ENCODE measurements at regions not wholly inside any gene's neighbourhood (a gene's known extent, or its start where the extent isn't known, plus 50 kb on each side); places are given as distances from the start of the nearest gene placed in this dataset.

DNA sequence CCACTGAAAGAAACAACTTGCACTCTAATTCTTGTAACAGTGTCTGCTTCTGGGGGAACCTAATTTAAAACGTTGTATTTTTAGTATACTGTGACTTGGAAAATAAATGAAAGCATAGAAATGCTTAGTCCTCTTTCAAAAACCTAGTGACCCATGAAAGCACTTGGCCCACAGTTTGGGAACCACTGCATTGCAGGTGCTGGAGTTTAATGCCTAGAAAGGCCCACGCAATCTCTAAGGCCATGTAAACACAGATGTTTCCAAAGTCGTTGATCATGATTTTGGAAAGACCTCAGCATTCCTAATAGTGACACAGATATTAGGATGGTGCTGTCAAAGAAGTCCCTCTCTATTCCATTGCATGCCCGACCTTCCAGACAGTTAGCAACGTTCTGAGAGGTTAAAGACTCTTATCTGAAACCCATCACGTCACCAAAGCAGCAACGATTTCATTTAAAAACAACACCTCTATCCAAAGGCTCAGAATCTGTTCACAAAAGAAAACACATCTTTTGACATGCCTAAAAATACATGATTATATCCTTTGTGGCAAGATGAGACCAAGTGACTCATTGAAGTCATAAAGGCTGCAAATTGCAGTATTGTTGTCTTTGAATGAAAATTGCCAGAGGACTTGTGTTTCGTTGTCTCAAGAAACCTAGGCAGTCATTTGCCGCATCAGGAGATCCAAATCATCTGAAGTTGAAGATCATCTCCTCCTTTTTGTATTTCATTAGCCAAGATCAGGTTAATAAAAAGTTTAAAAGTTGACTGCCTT, 328.0 kb upstream of the ZNF507 start:
- H3K27ac ChIP-seq = no peak overlapping the region
- TF ChIP-seq ZFX (IDR thresholded peaks at IDR 0.05) = no peak
- TF ChIP-seq, protein P1, sequence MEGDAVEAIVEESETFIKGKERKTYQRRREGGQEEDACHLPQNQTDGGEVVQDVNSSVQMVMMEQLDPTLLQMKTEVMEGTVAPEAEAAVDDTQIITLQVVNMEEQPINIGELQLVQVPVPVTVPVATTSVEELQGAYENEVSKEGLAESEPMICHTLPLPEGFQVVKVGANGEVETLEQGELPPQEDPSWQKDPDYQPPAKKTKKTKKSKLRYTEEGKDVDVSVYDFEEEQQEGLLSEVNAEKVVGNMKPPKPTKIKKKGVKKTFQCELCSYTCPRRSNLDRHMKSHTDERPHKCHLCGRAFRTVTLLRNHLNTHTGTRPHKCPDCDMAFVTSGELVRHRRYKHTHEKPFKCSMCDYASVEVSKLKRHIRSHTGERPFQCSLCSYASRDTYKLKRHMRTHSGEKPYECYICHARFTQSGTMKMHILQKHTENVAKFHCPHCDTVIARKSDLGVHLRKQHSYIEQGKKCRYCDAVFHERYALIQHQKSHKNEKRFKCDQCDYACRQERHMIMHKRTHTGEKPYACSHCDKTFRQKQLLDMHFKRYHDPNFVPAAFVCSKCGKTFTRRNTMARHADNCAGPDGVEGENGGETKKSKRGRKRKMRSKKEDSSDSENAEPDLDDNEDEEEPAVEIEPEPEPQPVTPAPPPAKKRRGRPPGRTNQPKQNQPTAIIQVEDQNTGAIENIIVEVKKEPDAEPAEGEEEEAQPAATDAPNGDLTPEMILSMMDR (conservative IDR thresholded peaks at IDR 0.05) = no peak

DNA sequence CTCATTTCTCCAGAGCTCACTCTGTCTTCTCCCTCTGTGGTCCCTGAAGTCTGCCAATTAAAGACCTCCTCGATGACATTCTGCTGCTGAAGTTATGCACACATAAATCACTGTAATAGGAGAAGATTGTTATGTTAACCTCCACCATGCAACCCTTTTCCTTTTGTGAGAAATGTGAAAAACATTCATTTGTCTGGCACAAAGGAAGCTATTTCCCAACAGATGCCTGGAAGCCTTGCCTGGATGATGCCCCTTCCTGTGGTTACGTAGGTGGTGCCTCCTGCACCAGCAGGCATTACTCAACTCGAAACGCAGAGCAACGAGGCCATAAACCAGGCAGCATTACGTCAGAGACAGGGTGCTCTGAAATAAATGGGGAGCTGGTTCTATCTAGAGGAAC, 327.4 kb upstream of the ZNF507 start:
- no peak for TF ChIP-seq ZFX (IDR thresholded peaks at IDR 0.05)
- TF ChIP-seq, protein P1 (conservative IDR thresholded peaks at IDR 0.05) = no peak
- no peak overlapping the region for H3K27ac ChIP-seq

DNA sequence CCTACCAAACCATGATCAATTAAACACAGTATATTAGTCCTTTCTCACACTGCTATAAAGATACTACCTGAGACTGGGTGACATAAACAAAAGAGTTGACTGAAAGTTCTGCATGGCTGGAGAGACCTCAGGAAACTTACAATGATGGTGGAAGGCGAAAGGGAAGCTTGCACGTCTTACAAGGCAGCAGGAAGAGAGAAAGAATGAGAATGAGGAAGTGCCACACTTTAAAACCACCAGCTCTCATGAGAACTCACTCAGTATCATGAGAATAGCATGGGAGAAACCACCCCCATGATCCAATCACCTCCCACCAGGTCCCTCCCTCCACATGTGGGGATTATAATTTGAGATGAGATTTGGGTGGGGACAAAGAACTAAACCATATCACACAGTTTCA, 324.9 kb upstream of the ZNF507 start:
- no peak overlapping the region for H3K27ac ChIP-seq
- TF ChIP-seq, protein P1 (conservative IDR thresholded peaks at IDR 0.05) = no peak
- no peak for TF ChIP-seq ZFX (IDR thresholded peaks at IDR 0.05)

DNA sequence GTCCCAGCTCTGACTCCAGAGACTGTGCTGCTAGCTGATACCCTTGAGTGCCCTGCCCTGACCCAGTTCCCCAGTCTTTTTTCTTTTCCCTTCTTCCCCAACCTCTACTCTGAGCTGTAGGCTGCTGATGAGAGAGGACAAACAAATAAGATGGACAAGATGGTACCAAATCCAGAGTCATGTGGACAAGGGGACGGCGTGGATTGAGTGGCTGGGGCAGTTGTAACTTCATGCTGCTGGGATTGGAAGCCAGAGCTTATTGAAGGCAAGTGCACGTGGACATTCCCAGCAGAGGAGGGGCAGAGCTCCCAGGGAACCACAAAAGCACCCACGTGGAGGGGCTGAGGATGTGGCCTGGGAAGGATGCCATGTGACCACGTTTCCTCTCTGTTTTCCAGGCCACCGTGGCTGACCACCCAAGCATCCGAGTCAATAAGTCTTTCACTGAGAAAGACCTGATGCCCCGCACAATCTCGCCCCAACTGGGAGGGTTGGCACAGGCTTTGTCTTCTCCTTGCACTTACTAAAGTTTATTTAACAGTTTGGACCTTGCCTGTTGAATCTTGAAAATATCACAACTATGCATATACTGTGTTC, 323.3 kb upstream of the ZNF507 start:
- TF ChIP-seq ZFX (IDR thresholded peaks at IDR 0.05) = no peak
- TF ChIP-seq, protein P1 (conservative IDR thresholded peaks at IDR 0.05) = no peak
- H3K27ac ChIP-seq = no peak overlapping the region

DNA sequence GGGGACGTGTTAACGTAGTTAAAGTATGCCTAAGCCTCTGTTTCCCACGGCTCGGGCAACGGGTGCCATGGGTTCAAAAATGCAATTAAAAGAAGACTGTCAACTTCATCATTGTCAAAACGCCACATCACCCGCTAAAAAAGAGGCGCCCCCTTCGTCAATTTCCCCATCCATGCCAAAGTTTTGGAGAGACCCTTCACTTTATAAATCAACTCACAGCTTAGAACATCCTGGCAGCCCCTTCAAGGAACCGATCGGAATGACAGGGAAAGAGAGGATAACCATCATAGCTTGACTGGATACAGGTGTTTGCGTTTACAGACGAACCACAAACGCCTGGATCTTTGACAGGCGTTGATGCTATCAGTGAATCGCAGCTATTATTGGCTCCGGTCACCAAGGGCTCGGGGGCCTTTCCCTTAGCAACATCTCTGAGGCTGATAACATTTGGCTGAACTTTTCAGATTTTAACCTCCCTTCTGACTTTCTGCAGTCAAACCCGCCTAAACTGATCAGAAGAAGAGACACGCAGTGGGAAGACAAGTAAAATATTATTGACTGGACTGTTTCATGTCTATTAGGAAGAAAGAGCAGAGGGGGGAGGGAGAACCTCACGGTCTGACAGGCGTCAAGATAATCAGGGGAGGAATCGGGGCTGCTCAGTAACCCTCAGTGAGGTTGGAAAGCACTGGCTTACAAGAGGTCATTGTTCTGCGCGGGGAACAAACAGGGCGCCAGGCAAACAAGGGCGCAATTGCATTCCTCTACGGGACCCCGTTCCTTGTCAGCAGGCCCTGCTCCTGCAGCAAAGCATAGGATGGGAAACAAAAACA, 322.5 kb upstream of the ZNF507 start:
- no peak for TF ChIP-seq ZFX (IDR thresholded peaks at IDR 0.05)
- TF ChIP-seq, protein P1 (conservative IDR thresholded peaks at IDR 0.05) = no peak

DNA sequence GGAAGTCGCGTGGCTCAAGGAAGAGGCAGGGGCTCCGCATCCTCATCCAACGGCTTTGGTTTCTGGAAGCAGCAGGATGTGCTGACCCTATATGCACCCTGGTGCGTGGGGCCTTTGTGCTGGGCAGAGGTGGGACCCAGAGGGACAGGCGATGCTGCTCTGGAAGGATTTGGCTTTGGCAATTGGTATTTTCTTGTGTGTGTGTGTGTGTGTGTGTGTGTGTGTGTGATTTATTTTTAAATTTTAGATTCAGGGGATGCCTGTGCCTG, 321.9 kb upstream of the ZNF507 start:
- no peak for TF ChIP-seq ZFX (IDR thresholded peaks at IDR 0.05)
- TF ChIP-seq, protein P1 (conservative IDR thresholded peaks at IDR 0.05) = no peak

More for the DNA sequence above, 322.5 kb upstream of the ZNF507 start:
- H3K27ac ChIP-seq = no peak overlapping the region

DNA sequence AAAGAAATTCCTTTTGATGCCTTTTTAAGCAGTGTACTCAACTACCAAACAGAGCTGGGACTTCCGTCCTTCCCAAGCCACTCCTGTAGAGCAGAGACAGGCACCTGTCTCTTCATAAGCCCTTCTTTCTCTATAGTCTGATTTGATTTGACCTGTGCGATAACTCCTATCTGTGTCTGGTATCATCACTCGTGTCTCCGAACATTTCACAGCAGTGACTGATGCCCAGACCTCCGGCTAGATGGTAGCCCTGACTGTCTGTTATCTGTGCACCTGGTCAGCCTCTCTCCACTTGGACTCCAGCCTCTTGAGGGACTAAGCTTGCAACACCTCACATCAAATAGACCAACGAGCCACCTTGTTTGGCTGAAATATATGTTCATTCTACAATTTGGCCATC, 316.2 kb upstream of the ZNF507 start:
- no peak overlapping the region for H3K27ac ChIP-seq
- no peak for TF ChIP-seq ZFX (IDR thresholded peaks at IDR 0.05)
- TF ChIP-seq, protein P1 (conservative IDR thresholded peaks at IDR 0.05) = no peak

More for the DNA sequence above, 321.9 kb upstream of the ZNF507 start:
- H3K27ac ChIP-seq = no peak overlapping the region

Measured in C4-2B (cell line).